ENCODE measurements at regions not wholly inside any gene's neighbourhood (a gene's known extent, or its start where the extent isn't known, plus 50 kb on each side); places are given as distances from the start of the nearest gene placed in this dataset.
"Not testable (repeated sequence)": the region's sequence is repeated elsewhere in the genome, so short reads cannot be mapped to it uniquely, and the experiment has no call there.

- DNase-seq: not testable (repeated sequence)
These were observed 123.9 kb downstream of the MREG start for GRCh38 chr2:215889240-215889969.

- no peak for DNase-seq
These were observed 124.7 kb downstream of the MREG start for GRCh38 chr2:215888680-215889079.

DNA sequence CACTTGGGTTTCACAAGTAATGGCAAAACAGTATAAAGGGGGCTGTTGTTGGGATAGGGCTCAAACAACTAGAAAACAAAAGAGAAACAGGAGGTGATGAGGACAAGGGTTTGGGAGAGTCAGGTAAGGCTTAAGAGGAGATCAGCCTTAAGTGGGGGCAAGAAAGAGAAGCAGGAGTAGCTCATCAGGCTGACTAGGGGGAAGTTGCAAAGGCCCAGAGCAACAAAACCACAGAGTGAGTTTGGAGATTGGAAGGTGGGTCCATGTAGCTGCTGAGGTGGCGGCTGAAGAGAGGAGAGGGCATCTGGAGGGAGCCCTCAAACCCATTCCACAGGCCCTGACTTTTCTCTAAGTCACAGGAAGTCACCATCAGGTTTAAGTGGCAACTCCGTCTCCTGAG lies 126.0 kb downstream of the MREG start:
- no peak for DNase-seq

DNA sequence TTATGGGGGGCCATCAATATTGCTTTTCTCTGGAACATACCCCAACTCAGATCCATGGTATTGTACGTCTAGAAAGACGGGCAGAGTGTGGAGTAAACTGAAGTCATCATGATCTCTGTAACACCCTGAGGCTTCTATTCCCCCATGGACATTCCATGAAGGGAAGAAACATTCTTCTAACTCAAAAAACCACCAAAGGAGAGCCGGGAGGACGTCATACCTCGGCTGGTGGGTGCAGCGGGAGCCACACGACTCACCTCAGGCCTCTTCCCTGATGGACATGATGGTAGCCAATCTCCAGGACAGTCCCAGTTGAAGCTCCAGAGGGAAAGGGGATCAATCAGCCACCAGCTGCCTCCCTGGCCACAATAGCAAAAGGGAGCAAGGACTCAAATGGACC lies 127.3 kb downstream of the MREG start:
- DNase-seq: no peak

- no peak for DNase-seq
These were observed 127.8 kb downstream of the MREG start for GRCh38 chr2:215885536-215885935.

GRCh38 chr2:215884451-215885087 lies 128.8 kb downstream of the MREG start:
- no peak for DNase-seq

- no peak for DNase-seq
These were observed 129.6 kb downstream of the MREG start for GRCh38 chr2:215883799-215884198.

DNA sequence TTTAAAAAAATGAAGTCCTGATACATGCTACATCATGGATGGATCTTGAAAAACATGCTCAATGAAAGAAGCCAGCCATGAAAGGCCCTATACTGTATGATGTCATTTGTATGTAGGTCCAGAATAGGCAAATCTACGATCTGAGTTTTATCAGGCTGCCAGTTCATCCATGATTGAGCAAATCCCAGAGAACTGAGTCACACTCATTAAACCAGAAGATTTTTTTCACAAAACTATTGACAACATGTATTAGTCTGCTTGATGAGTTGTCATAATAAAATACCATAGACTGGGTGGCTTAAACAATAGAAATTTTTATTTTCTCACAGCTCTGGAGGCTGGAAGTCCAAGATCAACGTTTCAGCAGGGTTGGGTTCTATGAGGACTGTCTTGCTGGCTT lies 130.7 kb downstream of the MREG start:
- DNase-seq: no peak

DNA sequence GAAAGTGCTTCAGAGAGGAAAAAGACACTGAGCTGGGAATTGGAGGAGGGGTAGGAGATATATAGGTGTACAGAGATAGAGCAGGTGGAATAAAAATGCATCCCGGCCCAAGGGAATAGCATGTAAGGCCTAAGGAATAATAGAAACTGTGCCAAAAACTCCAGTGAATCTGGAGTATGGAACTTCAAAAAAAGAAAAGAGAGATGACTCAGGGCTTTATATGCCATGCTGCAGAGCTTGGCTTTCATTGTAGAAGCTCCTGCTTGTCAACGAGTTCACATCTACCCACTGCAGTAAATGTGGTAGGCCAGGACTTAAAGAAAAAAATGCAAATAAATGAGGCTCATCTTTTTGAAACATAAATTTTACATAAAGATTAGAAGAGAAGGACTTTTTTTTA lies 131.8 kb downstream of the MREG start:
- peak; percentile 47 for DNase-seq

DNA sequence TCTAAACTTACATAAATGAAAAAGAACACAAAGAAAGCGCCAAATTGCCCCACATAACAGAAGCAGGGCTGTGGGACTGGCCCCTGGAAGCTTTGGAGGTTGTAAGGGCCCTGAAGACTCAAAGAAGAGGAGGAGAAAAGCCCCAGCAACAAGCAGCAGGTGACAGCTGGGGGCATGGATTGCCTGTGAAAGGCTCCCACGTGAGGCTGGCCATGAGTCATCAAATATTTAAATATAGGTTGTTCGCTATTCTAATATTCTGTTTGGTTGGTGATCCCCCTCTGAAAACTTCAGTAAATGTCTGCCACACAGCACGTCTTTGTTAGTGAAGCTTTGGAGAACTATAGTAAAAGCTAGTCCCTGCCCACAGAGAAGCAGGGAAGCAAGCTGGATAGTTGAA lies 132.4 kb downstream of the MREG start:
- DNase-seq: peak; percentile 79

DNA sequence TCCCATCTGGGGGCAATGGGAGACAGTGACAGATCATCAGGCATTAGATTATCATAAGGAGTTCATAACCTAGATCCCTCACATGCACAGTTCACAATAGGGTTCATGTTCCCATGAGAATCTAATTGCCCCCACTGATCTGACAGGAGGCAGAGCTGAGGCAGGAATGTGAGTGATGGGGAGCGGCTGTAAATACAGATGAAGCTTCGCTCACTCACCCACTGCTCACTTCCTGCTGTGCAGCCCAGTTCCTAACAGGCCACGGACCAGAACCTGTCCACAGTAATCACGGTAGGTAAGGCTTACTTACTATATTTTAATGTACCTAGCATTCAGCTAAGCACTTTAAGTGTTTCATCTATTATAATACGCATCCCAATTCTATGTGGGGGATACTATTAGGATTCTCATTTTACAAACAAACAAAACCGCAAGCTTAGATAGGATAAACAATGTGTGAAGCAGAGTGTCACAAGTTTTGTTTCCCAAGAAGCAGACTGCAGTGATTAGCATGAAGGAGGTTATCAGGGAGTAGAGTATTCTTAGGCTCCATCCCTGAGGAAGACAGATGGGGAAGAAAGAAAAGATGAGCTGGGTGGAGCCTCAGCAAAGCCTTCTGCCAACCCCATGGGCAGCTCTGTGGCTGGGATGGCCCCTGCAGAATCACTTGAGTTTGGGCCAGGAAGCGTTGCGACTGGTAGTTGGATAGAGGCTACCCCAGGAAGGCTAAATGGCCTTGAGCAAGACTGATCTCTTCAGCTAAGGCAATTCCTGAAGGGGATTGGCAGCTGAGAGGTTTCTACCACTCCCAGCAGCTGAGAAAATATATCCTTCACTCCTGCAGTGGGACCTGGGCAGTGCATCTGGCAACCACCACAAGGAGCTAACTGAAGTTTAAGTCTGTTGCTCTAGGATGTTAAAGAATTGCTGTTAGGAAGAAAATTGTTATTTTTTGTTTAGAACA lies 133.1 kb downstream of the MREG start:
- peak; percentile 28 for DNase-seq

DNA sequence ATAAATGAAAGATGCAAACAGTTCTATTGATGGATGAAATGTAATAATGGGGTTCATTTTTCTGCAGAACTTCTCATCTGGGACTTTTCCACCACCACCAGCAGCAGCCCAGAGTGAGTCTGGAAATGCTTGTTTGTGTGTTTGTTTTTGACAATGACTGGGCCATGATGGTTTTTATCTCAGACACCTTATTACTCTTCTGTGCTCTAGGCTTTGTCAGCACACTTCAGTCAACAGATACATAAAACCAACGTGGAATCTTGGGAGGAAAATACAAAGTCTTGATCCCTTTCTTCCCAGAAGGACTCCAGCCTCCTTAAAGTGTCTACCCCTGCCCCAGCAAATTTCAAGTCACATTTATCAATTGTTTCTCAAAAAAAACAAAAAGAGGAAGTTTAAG lies 134.0 kb downstream of the MREG start:
- no peak for DNase-seq

DNA sequence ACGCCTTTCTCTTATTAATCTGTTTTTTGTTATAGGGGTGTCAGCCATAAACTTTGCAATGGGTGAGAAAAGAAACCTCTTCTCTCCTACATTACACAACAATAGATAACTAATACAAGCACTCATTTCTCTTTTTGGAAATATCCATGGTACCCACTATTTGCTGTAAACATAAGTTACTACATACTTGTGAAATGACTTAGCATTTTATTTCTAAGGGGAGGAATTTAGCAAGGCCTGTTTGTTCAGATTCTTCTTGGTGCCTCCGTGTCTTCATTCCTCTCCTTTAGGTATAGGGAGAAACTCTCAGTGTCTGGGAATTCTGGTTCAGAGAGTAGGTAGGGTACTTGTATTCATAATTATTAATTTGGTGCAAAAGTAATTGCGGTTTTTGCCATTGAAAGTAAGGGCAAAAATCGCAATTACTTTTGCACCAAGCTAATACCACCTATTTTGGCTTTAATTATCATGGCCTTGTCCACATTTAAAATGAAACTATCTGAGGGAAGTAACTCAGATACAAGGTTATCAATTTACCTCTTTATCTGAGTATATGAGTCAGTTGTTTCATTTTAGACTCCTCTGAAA lies 134.8 kb downstream of the MREG start:
- no peak for DNase-seq

DNA sequence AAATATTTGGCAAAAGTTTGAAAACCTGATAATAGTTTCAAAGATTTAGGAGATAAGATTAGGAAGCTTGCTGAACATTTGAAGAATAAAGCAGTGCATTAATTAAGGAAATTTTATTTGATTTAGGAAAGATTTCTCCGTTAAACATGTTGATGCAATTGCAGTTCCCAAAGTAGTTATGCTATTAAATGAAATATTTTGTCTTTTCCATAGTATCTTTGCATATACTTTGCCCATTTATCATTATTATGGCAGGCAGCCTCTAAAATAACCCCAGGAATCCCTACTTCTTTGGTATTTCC lies 136.5 kb downstream of the MREG start:
- DNase-seq: no peak

DNA sequence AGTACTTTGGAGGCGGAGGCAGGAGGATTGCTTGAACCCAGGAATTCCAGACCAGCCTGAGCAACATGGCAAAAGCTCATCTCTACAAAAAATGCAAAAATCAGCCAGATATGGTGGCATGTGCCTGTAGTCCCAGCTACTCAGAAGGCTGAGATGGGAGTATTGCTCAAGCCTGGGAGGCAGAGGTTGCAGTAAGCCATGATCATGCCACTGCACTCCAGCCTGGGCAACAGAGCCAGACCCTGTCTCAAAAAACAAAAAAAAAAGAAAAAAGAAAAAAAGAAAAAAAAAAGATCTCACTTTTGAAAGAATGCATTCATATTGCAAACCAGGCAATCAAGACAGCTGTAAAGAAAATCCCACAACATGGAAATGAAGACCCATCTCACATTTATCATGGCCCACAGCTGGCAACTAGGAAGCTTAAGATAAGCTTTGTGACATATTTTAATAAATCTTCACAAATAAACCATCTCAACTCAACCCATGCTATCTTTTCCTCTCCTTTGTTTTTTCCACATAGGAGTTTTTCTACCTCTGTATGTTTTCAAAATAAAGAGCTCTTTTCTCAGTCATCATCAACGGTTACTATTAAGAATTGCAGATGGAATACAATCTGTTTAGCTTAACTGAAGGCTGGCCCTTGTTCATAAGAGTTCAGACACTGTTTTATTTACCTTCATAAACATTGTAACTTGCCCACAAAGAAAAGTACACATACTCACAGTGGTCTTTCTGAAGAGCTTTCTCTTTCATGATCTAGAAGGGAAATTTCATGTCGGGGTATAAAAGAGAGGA lies 137.0 kb downstream of the MREG start:
- peak; percentile 7 for DNase-seq

DNA sequence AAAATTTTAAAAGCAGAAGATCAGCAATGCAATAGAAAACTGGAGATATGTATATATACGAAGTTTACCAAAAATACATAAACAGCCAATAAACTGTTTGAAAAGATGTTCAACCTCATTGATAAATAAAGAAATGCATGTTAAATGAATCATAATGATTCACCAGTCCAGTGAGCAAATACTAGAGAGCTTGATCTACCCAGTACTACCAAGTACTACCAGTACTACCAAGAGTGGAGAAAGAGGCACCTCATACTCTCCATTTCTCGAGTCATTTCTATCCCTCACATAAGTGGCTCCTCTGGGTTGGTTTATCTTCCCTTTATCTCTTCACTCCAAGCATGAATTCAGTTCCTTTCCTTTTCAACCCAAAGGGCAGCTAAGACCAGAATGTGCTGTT lies 138.9 kb downstream of the MREG start:
- no peak for DNase-seq

DNA sequence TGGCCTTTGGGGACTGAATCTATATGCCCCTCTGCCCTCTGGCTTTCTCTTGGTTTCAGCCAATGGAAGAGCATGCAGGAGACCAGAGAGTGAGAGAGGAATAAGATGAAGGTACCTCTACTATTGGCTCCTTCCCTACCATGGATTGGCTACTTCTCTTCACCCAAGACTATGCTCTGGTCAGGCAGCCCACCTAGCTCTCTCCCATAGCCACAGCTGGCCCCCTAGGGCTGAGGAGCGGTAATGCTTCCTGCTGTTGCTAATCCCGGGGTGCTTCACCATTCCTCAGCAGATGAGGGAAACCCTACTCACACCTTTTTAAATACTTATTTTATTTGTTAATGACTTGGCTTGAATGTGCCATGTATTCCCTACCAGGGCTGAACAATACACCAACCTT lies 142.4 kb downstream of the MREG start:
- peak; percentile 15 for DNase-seq

- DNase-seq: no peak
These were observed 143.3 kb downstream of the MREG start for GRCh38 chr2:215870088-215870490.

DNA sequence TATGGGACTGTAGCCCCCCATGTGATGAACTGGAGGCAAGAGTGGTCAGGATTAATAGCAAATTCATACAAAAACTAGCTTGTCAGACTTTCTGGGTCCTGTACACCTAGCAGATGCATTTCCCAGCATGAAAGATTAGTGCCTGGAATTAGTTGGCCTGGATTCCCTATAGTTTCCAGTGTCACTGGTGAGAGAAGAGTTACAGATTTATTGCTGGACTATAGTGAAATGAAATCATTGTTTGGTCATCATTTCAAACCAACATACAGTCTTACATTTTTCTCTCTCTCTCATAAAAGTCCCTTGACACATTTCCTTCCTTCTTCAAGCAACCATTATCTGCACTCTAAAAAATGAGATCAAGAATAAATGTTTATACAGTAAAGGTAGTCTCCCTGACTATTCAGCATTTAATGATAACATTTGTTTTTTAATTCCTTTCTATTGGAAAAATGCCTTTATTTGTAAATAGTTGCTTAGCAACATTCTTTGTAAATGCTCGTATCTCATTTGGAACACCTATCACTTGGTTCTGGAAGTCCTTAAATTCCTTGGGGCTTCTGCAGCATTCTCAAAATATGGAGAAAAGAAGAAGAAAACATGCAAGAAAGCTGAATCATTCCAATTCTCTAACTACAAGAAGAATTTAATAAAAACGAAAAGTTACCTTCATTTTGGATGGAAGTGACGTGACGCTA lies 144.4 kb downstream of the MREG start:
- DNase-seq: no peak

DNA sequence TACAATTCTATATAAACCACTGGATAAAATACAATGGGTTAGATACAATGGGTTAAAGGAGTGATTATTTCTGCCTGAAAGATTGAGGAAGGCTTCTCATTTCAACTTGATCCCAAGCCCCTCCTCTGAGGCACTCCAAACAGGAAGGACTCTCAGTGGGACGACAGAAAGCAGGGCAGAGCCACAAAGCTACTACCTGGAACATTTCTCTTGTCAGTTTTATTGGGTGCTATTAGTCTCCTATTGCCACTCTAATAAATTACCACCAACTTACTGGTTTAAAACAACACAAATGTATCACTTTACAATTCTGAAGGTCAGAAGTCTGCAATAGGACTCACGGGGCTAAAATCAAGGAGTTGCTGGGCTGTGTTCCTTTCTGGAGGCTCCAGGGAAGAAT lies 146.7 kb downstream of the MREG start:
- no peak for DNase-seq

DNA sequence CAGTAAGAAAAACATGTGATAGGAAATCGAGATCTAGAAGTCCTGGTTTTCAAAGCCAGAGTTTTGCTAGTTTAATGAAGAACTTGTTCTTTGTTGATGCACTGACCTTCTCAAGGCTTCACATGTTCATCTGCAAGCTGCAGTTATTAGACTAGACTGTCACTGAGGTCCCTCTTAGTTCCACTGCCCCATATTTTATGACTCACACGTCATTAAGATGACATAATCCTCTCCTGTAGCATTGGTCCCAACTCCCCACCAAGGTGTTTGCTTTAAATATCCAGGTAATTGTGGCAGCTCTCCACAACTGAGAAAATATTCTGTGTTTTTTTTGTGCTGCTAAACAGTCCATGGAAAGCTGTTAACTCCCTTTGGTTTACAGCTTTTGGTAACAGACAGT lies 149.7 kb downstream of the MREG start:
- DNase-seq: peak; percentile 59

DNA sequence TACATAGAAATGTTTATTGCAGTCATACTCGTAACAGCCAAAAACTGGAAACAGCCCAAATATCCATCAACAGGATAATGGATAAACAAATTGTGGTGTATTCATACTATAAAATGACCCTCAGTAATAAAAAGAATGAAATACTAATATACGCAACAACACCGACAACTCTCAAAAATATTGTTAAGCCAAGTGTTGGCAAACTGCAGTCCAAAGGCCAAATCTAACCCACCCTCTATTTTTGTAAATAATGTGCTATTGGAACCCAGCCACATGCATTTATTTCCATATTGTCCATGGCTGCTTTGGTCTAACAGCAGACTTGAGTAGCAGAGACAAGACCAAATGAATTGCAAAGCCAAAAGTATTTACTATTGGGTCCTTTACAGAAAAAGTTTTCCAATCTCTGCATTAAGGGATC lies 151.0 kb downstream of the MREG start:
- no peak for DNase-seq

Measured in DMS53 (cell line).